Activated B cell treated with CpG ODN at 0.5 μM for 24 hours (primary cell): ENCODE measurements at regions not wholly inside any gene's neighbourhood (a gene's known extent, or its start where the extent isn't known, plus 50 kb on each side); places are given as distances from the start of the nearest gene placed in this dataset.

Experiments used
- ATAC-seq: fragments of 200-7000 bp; cut with Tn5 transposase; one replicate; pipeline ENCODE4 v1.10.0; 2021; ENCODE audit warnings: low read depth, mild to moderate bottlenecking, moderate library complexity
- CTCF ChIA-PET: fragments of 350-600 bp; sonication (Branson Sonifier 250); formaldehyde crosslinking; loops from one replicate; lab custom pipeline; 2021; ENCODE audit warnings: antibody characterized with exemption; lab: Charles Lee
- POLR2A ChIA-PET: fragments of 350-600 bp; sonication (Branson Sonifier 250); formaldehyde crosslinking; loops from one replicate; lab custom pipeline; 2021; ENCODE audit warnings: antibody characterized with exemption; lab: Charles Lee
- DNase-seq: peaks from one replicate; pipeline ENCODE4 v3.0.0; 2022
- H3K27ac Mint-ChIP-seq: one replicate; pipeline ENCODE4 v1.8.0; 2020; ENCODE audit warnings: mixed read lengths
- H3K27me3 Mint-ChIP-seq: one replicate; pipeline ENCODE4 v1.8.0; 2021; ENCODE audit warnings: mixed read lengths
- H3K36me3 Mint-ChIP-seq: one replicate; pipeline ENCODE4 v1.8.0; 2021; ENCODE audit warnings: low read depth, mixed read lengths
- H3K4me1 Mint-ChIP-seq: one replicate; pipeline ENCODE4 v1.8.0; 2021; ENCODE audit warnings: mixed read lengths
- H3K4me3 Mint-ChIP-seq: one replicate; pipeline ENCODE4 v1.8.0; 2020; ENCODE audit warnings: mild to moderate bottlenecking, mixed read lengths
- H3K9me3 Mint-ChIP-seq: one replicate; pipeline ENCODE4 v1.8.0; 2020; ENCODE audit warnings: mixed read lengths
- CTCF ChIP-seq: fragments of 200-600 bp; IDR thresholded peaks from one replicate; pipeline ENCODE4 v1.8.0; 2022; ENCODE audit warnings: antibody characterized with exemption, mild to moderate bottlenecking
- intact Hi-C: fragments of 100-400 bp; cut with micrococcal nuclease; formaldehyde crosslinking; loops from one replicate; pipeline ENCODE4 v1.15.1; 2024

- TF ChIP-seq CTCF = no peak
- POLR2A ChIA-PET = no interaction called here
- Mint-ChIP-seq H3K4me3 (no peak overlapping the region), H3K9me3 (peaks cover 14% of the 10 kb centered on the region), H3K27ac (no peak overlapping the region), H3K27me3 (no peaks in the 10 kb centered on the region), H3K4me1 (no peaks in the 10 kb centered on the region), H3K36me3 (no peaks in the 10 kb centered on the region)
- intact Hi-C loops = no loop called here
- CTCF ChIA-PET = no interaction called here
- ATAC-seq = no peak
- DNase-seq = no peak
Measured at GRCh38 chr4:19756661-19757060, 495.0 kb upstream of the SLIT2 start.

- no peak for ATAC-seq
- Mint-ChIP-seq H3K27me3 (no peaks in the 10 kb centered on the region), H3K27ac (no peak overlapping the region), H3K4me3 (no peak overlapping the region), H3K4me1 (no peaks in the 10 kb centered on the region), H3K9me3 (peaks cover 8% of the 10 kb centered on the region), H3K36me3 (no peaks in the 10 kb centered on the region)
- TF ChIP-seq CTCF = no peak
- POLR2A ChIA-PET = no interaction called here
- CTCF ChIA-PET = no interaction called here
- DNase-seq = no peak
- intact Hi-C loops = no loop called here
Measured at GRCh38 chr4:19752599-19752998, 499.1 kb upstream of the SLIT2 start.

- no peaks in the 10 kb centered on the region for H3K36me3 Mint-ChIP-seq
- no peak overlapping the region for H3K27ac Mint-ChIP-seq
- no peak for TF ChIP-seq CTCF
- no peak for ATAC-seq
- H3K9me3 Mint-ChIP-seq = peaks cover 4% of the 10 kb centered on the region
- H3K4me3 Mint-ChIP-seq = no peak overlapping the region
- no peaks in the 10 kb centered on the region for H3K27me3 Mint-ChIP-seq
- POLR2A ChIA-PET = no interaction called here
- intact Hi-C loops = no loop called here
- CTCF ChIA-PET = no interaction called here
- no peaks in the 10 kb centered on the region for H3K4me1 Mint-ChIP-seq
- DNase-seq = no peak
Measured at GRCh38 chr4:19748519-19749479, 502.9 kb upstream of the SLIT2 start.

GRCh38 chr4:19746377-19746776 lies 505.3 kb upstream of the SLIT2 start:
- H3K4me1 Mint-ChIP-seq = no peaks in the 10 kb centered on the region
- H3K9me3 Mint-ChIP-seq = peaks cover 3% of the 10 kb centered on the region
- no peak for ATAC-seq
- H3K27ac Mint-ChIP-seq = no peak overlapping the region
- POLR2A ChIA-PET = no interaction called here
- CTCF ChIA-PET = no interaction called here
- H3K27me3 Mint-ChIP-seq = no peaks in the 10 kb centered on the region
- intact Hi-C loops = no loop called here
- no peak for DNase-seq
- no peaks in the 10 kb centered on the region for H3K36me3 Mint-ChIP-seq
- no peak overlapping the region for H3K4me3 Mint-ChIP-seq
- no peak for TF ChIP-seq CTCF

GRCh38 chr4:19743115-19743638 lies 508.5 kb upstream of the SLIT2 start:
- ATAC-seq (no peak), DNase-seq (no peak)
- POLR2A ChIA-PET = no interaction called here
- Mint-ChIP-seq H3K4me1 (peaks cover 2% of the 10 kb centered on the region), H3K4me3 (no peak overlapping the region), H3K9me3 (peaks cover 5% of the 10 kb centered on the region), H3K36me3 (no peaks in the 10 kb centered on the region), H3K27ac (no peak overlapping the region), H3K27me3 (no peaks in the 10 kb centered on the region)
- CTCF ChIA-PET = no interaction called here
- no peak for TF ChIP-seq CTCF
- intact Hi-C loops = no loop called here
